Suprapubic skin (tissue), 4 donors: ENCODE measurements at regions not wholly inside any gene's neighbourhood (a gene's known extent, or its start where the extent isn't known, plus 50 kb on each side); places are given as distances from the start of the nearest gene placed in this dataset.
"Not testable (repeated sequence)": the region's sequence is repeated elsewhere in the genome, so short reads cannot be mapped to it uniquely, and the experiment has no call there.

Experiments
- DNase-seq, 2 donors: peaks; one replicate each; pipeline ENCODE4 v3.0.0-alpha.2; 2019; ENCODE audit warnings: low spot score in 2 of 2
- H3K27ac ChIP-seq: fragments of 200-600 bp; sonication (generic); one replicate; pipeline ENCODE4 v1.5.1; 2019
- H3K27me3 ChIP-seq: fragments of 200-600 bp; sonication (generic); one replicate; pipeline ENCODE4 v1.5.1; 2019
- H3K36me3 ChIP-seq: fragments of 200-600 bp; sonication (generic); one replicate; pipeline ENCODE4 v1.5.1; 2019
- H3K4me1 ChIP-seq: fragments of 200-600 bp; sonication (generic); one replicate; pipeline ENCODE4 v1.5.1; 2019
- H3K4me3 ChIP-seq: fragments of 200-600 bp; sonication (generic); one replicate; pipeline ENCODE4 v1.5.1; 2019; ENCODE audit warnings: mild to moderate bottlenecking
- H3K9me3 ChIP-seq: fragments of 200-600 bp; sonication (generic); one replicate; pipeline ENCODE4 v1.5.1; 2019
- CTCF ChIP-seq, 2 donors: fragments of 200-600 bp in 1 of 2; fragments of 450-650 bp in 1 of 2; sonication (generic) in 1 of 2; IDR thresholded peaks; one replicate each; pipeline ENCODE4 v1.5.1; 2016 to 2019; ENCODE audit warnings: antibody characterized with exemption in 2 of 2, mild to moderate bottlenecking in 1 of 2, moderate library complexity in 1 of 2
- EP300 ChIP-seq: sonication (generic); formaldehyde crosslinking; IDR thresholded peaks from one replicate; pipeline ENCODE4 v1.6.1; 2017; ENCODE audit warnings: antibody characterized with exemption
- POLR2A ChIP-seq, 2 donors: fragments of 450-650 bp; IDR thresholded peaks; one replicate each; pipeline ENCODE4 v1.6.1; 2017; ENCODE audit warnings: antibody characterized with exemption in 2 of 2, mild to moderate bottlenecking in 2 of 2, moderate library complexity in 2 of 2
- POLR2AphosphoS5 ChIP-seq, 3 donors: sonication (generic); formaldehyde crosslinking; IDR thresholded peaks; one replicate each; pipeline ENCODE4 v1.6.1; 2017; ENCODE audit warnings: antibody characterized with exemption in 3 of 3
- WGBS: methylation state at CpG from one replicate; pipeline ENCODE4 v1.1.5; 2018; 5-methylcytosine and 5-hydroxymethylcytosine counted together

- no peak overlapping the region for H3K27ac ChIP-seq
- no peaks in the 10 kb centered on the region for H3K9me3 ChIP-seq
- TF ChIP-seq POLR2A (IDR thresholded peaks at IDR 0.05) (no peak), POLR2AphosphoS5 (IDR thresholded peaks at IDR 0.05) (no peak), EP300 (no peak), CTCF (IDR thresholded peaks at IDR 0.05) (no peak)
- WGBS, result 57% methylated on average over 6 of the region's 6 CpGs
- DNase-seq, result no peak
- no peaks in the 10 kb centered on the region for H3K27me3 ChIP-seq
- no peaks in the 10 kb centered on the region for H3K36me3 ChIP-seq
- no peaks in the 10 kb centered on the region for H3K4me1 ChIP-seq
- no peak overlapping the region for H3K4me3 ChIP-seq
Observed at GRCh38 chr11:134992981-134993380, 580.9 kb upstream of the B3GAT1 start.

GRCh38 chr11:134988495-134988894, 576.5 kb upstream of the B3GAT1 start:
- Histone ChIP-seq H3K27ac (no peak overlapping the region), H3K4me3 (no peak overlapping the region), H3K4me1 (no peaks in the 10 kb centered on the region), H3K9me3 (no peaks in the 10 kb centered on the region), H3K27me3 (no peaks in the 10 kb centered on the region), H3K36me3 (no peaks in the 10 kb centered on the region)
- 62% methylated on average over 4 of the region's 4 CpGs for WGBS
- TF ChIP-seq POLR2A (IDR thresholded peaks at IDR 0.05), result no peak
- TF ChIP-seq POLR2AphosphoS5 (IDR thresholded peaks at IDR 0.05), result no peak
- TF ChIP-seq EP300, result no peak
- TF ChIP-seq CTCF (IDR thresholded peaks at IDR 0.05), result no peak
- no peak for DNase-seq

GRCh38 chr11:134987822-134988221, 575.8 kb upstream of the B3GAT1 start:
- no peak for DNase-seq
- WGBS, result 74% methylated on average over 8 of the region's 8 CpGs

GRCh38 chr11:134987223-134987768, 575.3 kb upstream of the B3GAT1 start:
- Histone ChIP-seq H3K9me3 (no peaks in the 10 kb centered on the region), H3K27ac (no peak overlapping the region), H3K4me3 (no peak overlapping the region), H3K27me3 (no peaks in the 10 kb centered on the region), H3K36me3 (no peaks in the 10 kb centered on the region), H3K4me1 (no peaks in the 10 kb centered on the region)
- TF ChIP-seq POLR2AphosphoS5 (IDR thresholded peaks at IDR 0.05) (no peak), EP300 (no peak), CTCF (IDR thresholded peaks at IDR 0.05) (no peak), POLR2A (IDR thresholded peaks at IDR 0.05) (no peak)
- 46% methylated on average over 6 of the region's 7 CpGs for WGBS
- DNase-seq, result no peak

More at GRCh38 chr11:134987822-134988221, 575.8 kb upstream of the B3GAT1 start:
- Histone ChIP-seq H3K27ac (no peak overlapping the region), H3K36me3 (no peaks in the 10 kb centered on the region), H3K4me1 (no peaks in the 10 kb centered on the region), H3K27me3 (no peaks in the 10 kb centered on the region), H3K9me3 (no peaks in the 10 kb centered on the region), H3K4me3 (no peak overlapping the region)
- TF ChIP-seq POLR2A (IDR thresholded peaks at IDR 0.05) (no peak), CTCF (IDR thresholded peaks at IDR 0.05) (no peak), EP300 (no peak), POLR2AphosphoS5 (IDR thresholded peaks at IDR 0.05) (no peak)

- no peak overlapping the region for H3K27ac ChIP-seq
Observed at GRCh38 chr11:134984421-134984820, 572.4 kb upstream of the B3GAT1 start.

GRCh38 chr11:134982432-134982831, 570.4 kb upstream of the B3GAT1 start:
- H3K4me3 ChIP-seq, result not testable (repeated sequence)

More at GRCh38 chr11:134984421-134984820, 572.4 kb upstream of the B3GAT1 start:
- Histone ChIP-seq H3K27me3 (no peaks in the 10 kb centered on the region), H3K36me3 (no peaks in the 10 kb centered on the region), H3K4me3 (no peak overlapping the region), H3K4me1 (no peaks in the 10 kb centered on the region), H3K9me3 (no peaks in the 10 kb centered on the region)
- TF ChIP-seq EP300, result no peak
- no peak for TF ChIP-seq POLR2AphosphoS5 (IDR thresholded peaks at IDR 0.05)
- TF ChIP-seq CTCF (IDR thresholded peaks at IDR 0.05), result no peak
- TF ChIP-seq POLR2A (IDR thresholded peaks at IDR 0.05), result no peak
- peak in 1 of 2 donors; percentile 50 for DNase-seq
- 79% methylated on average over 8 of the region's 8 CpGs for WGBS

More at GRCh38 chr11:134982432-134982831, 570.4 kb upstream of the B3GAT1 start:
- DNase-seq, result peak in 1 of 2 donors; percentile 48
- not testable (repeated sequence) for H3K27me3 ChIP-seq, H3K4me1 ChIP-seq, H3K27ac ChIP-seq, H3K9me3 ChIP-seq, H3K36me3 ChIP-seq
- 88% methylated on average over 8 of the region's 8 CpGs for WGBS
